Ectodermal cell (in vitro differentiated cells): ENCODE measurements at regions not wholly inside any gene's neighbourhood (a gene's known extent, or its start where the extent isn't known, plus 50 kb on each side); places are given as distances from the start of the nearest gene placed in this dataset.

Source experiments
- H3K27ac ChIP-seq: 2 replicates; pipeline ENCODE4 v1.7.0; 2013; ENCODE audit warnings: mild to moderate bottlenecking, low read depth, low read length; ENCODE audit not compliant: insufficient read depth, poor library complexity, severe bottlenecking
- H3K27me3 ChIP-seq: 2 replicates; pipeline ENCODE4 v1.7.0; 2013; ENCODE audit warnings: mild to moderate bottlenecking, low read length; ENCODE audit not compliant: insufficient read depth, control insufficient read depth, poor library complexity, severe bottlenecking
- H3K36me3 ChIP-seq: one replicate; pipeline ENCODE4 v1.7.0; 2013; ENCODE audit warnings: low read length; ENCODE audit not compliant: control insufficient read depth, insufficient read depth
- H3K4me1 ChIP-seq: one replicate; pipeline ENCODE4 v1.7.0; 2013; ENCODE audit warnings: low read length; ENCODE audit not compliant: control insufficient read depth, insufficient read depth
- H3K4me3 ChIP-seq: 2 replicates; pipeline ENCODE4 v1.7.0; 2013; ENCODE audit warnings: low read depth, low read length, control low read depth; ENCODE audit not compliant: insufficient read depth
- H3K9me3 ChIP-seq: 2 replicates; pipeline ENCODE4 v1.7.0; 2013; ENCODE audit warnings: mild to moderate bottlenecking, low read length, moderate library complexity; ENCODE audit not compliant: control insufficient read depth
- WGBS, 2 experiments: methylation state at CpG; one replicate each; pipeline ENCODE4 v1.1.7; 2013; ENCODE audit warnings: missing lambda C conversion rate in 2 of 2; 5-methylcytosine and 5-hydroxymethylcytosine counted together

DNA sequence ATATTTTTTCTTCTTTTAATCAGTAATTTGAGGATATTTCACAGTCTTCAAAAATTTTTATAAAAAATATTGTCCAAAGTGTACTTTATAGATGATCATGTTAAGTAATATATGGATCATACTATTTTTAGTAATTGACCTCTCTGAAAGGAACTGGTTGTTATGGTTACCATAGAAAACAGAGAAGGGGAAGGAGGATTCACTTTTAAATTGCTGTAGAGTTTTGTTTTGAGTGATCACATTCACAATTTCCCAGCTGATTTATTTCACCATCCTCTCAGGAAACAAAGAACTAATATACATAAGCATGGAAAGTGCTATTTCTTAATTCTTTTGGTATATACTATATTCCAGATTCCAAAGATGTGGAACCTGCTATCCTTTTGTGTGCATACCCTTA, 56.5 kb upstream of the NREP start:
- Histone ChIP-seq H3K36me3 (no peaks in the 10 kb centered on the region), H3K4me3 (no peak overlapping the region), H3K27me3 (no peaks in the 10 kb centered on the region), H3K4me1 (no peaks in the 10 kb centered on the region), H3K9me3 (no peaks in the 10 kb centered on the region), H3K27ac (no peak overlapping the region)

- no peaks in the 10 kb centered on the region for H3K9me3 ChIP-seq
- WGBS, 2 experiments, result 91 to 92% methylated on average over 4 of the region's 4 CpGs
- no peaks in the 10 kb centered on the region for H3K36me3 ChIP-seq
- H3K27ac ChIP-seq, result no peak overlapping the region
- no peaks in the 10 kb centered on the region for H3K4me1 ChIP-seq
- H3K27me3 ChIP-seq, result no peaks in the 10 kb centered on the region
- H3K4me3 ChIP-seq, result no peak overlapping the region
These were observed 53.1 kb upstream of the NREP start for GRCh38 chr5:111810112-111810511.
